ENCODE measurements at regions not wholly inside any gene's neighbourhood (a gene's known extent, or its start where the extent isn't known, plus 50 kb on each side); places are given as distances from the start of the nearest gene placed in this dataset.

DNA sequence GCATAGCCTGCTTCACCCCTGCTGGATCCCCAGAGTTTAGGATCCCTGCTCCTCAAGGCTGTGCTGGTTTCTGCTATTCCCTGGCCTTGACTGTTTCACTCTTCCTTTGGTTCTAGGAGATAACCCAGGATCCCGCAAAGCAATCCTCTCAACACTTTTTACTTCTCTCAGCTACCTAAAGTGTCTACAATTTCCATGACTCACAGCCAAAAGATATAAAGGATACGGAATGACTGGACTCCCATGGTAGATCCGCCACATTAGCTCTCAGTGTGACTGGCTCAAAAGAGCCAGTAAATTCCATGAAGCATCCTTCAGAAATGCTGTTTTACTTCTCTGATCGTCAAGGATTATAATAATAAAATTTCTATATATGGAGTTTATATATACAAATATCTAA is 66.3 kb upstream of the TMEM164 start:
- in situ Hi-C loops (cut with MboI) (no loop called here), intact Hi-C loops (cut with micrococcal nuclease; ENCODE audit: unreplicated experiment) (no loop called here)
- ATAC-seq, result no peak
- ChIA-PET SMC1A (ENCODE audit: uncharacterized antibody, unreplicated experiment) (no interaction called here), RAD21 (ENCODE audit: unreplicated experiment) (interaction anchor here (0.9 kb wide), 1 partner anchor 210 kb away, joined by 3 read pairs; no protein-coding TSS in a partner anchor), POLR2A (no interaction called here), CTCF (no interaction called here)
- Histone ChIP-seq H2AFZ (ENCODE audit: control insufficient read depth, low read depth, low read length) (no peak overlapping the region), H3K4me3 (no peak overlapping the region), H3K9me3 (replicated peaks; ENCODE audit: control insufficient read depth, insufficient read depth, low read length) (no peaks in the 10 kb centered on the region), H3K36me3 (ENCODE audit: control insufficient read depth in 2 of 2, insufficient read depth in 2 of 2, low read length in 1 of 2) (no peaks in the 10 kb centered on the region), H3K4me1 (ENCODE audit: control insufficient read depth, insufficient read depth, low read length) (no peaks in the 10 kb centered on the region), H4K20me1 (ENCODE audit: control insufficient read depth, insufficient read depth) (no peaks in the 10 kb centered on the region), H3K27me3 (replicated peaks in 1 of 2; ENCODE audit: control insufficient read depth in 2 of 2, insufficient read depth in 2 of 2, low read length in 1 of 2) (no peaks in the 10 kb centered on the region; a peak in 1 of 4 replicates), H3K79me2 (ENCODE audit: control insufficient read depth, insufficient read depth, low read length) (no peaks in the 10 kb centered on the region), H3K27ac (ENCODE audit: control insufficient read depth, insufficient read depth) (no peak overlapping the region), H3K9ac (ENCODE audit: control insufficient read depth, insufficient read depth, low read length) (no peak overlapping the region), H3K4me2 (ENCODE audit: control insufficient read depth, insufficient read depth) (no peak overlapping the region)
- TF ChIP-seq SP1 (IDR thresholded peaks at IDR 0.05; ENCODE audit: low read depth, low read length), result no peak
- TF ChIP-seq, protein P1, sequence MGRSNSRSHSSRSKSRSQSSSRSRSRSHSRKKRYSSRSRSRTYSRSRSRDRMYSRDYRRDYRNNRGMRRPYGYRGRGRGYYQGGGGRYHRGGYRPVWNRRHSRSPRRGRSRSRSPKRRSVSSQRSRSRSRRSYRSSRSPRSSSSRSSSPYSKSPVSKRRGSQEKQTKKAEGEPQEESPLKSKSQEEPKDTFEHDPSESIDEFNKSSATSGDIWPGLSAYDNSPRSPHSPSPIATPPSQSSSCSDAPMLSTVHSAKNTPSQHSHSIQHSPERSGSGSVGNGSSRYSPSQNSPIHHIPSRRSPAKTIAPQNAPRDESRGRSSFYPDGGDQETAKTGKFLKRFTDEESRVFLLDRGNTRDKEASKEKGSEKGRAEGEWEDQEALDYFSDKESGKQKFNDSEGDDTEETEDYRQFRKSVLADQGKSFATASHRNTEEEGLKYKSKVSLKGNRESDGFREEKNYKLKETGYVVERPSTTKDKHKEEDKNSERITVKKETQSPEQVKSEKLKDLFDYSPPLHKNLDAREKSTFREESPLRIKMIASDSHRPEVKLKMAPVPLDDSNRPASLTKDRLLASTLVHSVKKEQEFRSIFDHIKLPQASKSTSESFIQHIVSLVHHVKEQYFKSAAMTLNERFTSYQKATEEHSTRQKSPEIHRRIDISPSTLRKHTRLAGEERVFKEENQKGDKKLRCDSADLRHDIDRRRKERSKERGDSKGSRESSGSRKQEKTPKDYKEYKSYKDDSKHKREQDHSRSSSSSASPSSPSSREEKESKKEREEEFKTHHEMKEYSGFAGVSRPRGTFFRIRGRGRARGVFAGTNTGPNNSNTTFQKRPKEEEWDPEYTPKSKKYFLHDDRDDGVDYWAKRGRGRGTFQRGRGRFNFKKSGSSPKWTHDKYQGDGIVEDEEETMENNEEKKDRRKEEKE (IDR thresholded peaks at IDR 0.05), result no peak
- TF ChIP-seq, protein P2, sequence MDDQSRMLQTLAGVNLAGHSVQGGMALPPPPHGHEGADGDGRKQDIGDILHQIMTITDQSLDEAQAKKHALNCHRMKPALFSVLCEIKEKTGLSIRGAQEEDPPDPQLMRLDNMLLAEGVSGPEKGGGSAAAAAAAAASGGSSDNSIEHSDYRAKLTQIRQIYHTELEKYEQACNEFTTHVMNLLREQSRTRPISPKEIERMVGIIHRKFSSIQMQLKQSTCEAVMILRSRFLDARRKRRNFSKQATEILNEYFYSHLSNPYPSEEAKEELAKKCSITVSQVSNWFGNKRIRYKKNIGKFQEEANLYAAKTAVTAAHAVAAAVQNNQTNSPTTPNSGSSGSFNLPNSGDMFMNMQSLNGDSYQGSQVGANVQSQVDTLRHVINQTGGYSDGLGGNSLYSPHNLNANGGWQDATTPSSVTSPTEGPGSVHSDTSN (IDR thresholded peaks at IDR 0.05; ENCODE audit: insufficient replicate concordance, low read depth, low read length), result no peak
- TF ChIP-seq SMAD1 (IDR thresholded peaks at IDR 0.05; ENCODE audit: low read depth, partially characterized antibody), result no peak
- no peak for TF ChIP-seq NFYA (IDR thresholded peaks at IDR 0.05; ENCODE audit: borderline replicate concordance, low read depth, low read length)
- no peak for TF ChIP-seq SUPT20H (IDR thresholded peaks at IDR 0.05; ENCODE audit: borderline replicate concordance, control insufficient read depth, low read depth, low read length)
- no peak for TF ChIP-seq JUNB (IDR thresholded peaks at IDR 0.05)
- TF ChIP-seq YY1 (IDR thresholded peaks at IDR 0.05; ENCODE audit: low read depth, low read length), result no peak
- TF ChIP-seq FOXM1 (IDR thresholded peaks at IDR 0.05; ENCODE audit: low read depth, low read length), result no peak
- TF ChIP-seq, protein P3, sequence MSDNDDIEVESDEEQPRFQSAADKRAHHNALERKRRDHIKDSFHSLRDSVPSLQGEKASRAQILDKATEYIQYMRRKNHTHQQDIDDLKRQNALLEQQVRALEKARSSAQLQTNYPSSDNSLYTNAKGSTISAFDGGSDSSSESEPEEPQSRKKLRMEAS (IDR thresholded peaks at IDR 0.05; ENCODE audit: low read depth, low read length), result no peak
- TF ChIP-seq SMARCA5 (IDR thresholded peaks at IDR 0.05), result no peak
- TF ChIP-seq, protein P4, sequence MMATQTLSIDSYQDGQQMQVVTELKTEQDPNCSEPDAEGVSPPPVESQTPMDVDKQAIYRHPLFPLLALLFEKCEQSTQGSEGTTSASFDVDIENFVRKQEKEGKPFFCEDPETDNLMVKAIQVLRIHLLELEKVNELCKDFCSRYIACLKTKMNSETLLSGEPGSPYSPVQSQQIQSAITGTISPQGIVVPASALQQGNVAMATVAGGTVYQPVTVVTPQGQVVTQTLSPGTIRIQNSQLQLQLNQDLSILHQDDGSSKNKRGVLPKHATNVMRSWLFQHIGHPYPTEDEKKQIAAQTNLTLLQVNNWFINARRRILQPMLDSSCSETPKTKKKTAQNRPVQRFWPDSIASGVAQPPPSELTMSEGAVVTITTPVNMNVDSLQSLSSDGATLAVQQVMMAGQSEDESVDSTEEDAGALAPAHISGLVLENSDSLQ (IDR thresholded peaks at IDR 0.05), result no peak
- TF ChIP-seq, protein P5, sequence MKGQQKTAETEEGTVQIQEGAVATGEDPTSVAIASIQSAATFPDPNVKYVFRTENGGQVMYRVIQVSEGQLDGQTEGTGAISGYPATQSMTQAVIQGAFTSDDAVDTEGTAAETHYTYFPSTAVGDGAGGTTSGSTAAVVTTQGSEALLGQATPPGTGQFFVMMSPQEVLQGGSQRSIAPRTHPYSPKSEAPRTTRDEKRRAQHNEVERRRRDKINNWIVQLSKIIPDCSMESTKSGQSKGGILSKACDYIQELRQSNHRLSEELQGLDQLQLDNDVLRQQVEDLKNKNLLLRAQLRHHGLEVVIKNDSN (IDR thresholded peaks at IDR 0.05; ENCODE audit: borderline replicate concordance, extremely low read length, insufficient read depth, low read depth, low read length), result no peak
- no peak for TF ChIP-seq SRF (IDR thresholded peaks at IDR 0.05; ENCODE audit: low read depth in 2 of 2, low read length in 2 of 2)
- no peak for TF ChIP-seq MYC (IDR thresholded peaks at IDR 0.05; ENCODE audit: insufficient read depth, insufficient read length, insufficient replicate concordance, low read length, severe bottlenecking)
- DNase-seq (ENCODE audit: low read depth, low spot score), result no peak
- no TSS peak for BruUV-seq (replicated peaks)
- WGBS (ENCODE audit: insufficient coverage, insufficient replicate concordance, low lambda C conversion rate, missing lambda C conversion rate), result 40% methylated on average over 4 of the region's 4 CpGs
- FAIRE-seq, result no peak
